Left cardiac atrium (tissue), 4 donors: ENCODE measurements at regions not wholly inside any gene's neighbourhood (a gene's known extent, or its start where the extent isn't known, plus 50 kb on each side); places are given as distances from the start of the nearest gene placed in this dataset.
A peak's percentile ranks its signal among the peaks of the same experiment; 100 is the strongest.
"Not testable (repeated sequence)": the region's sequence is repeated elsewhere in the genome, so short reads cannot be mapped to it uniquely, and the experiment has no call there.

Experiments used
- ATAC-seq, 2 donors: fragments of 200-7000 bp; cut with Tn5 transposase; one replicate each; pipeline ENCODE4 v1.9.1; 2020; ENCODE audit warnings: mild to moderate bottlenecking in 2 of 2, moderate library complexity in 2 of 2
- DNase-seq: peaks from one replicate; pipeline ENCODE4 v3.0.0-alpha.2; 2020
- intact Hi-C, 2 donors: fragments of 100-400 bp; cut with DNase I; formaldehyde crosslinking; loops; one replicate each; pipeline versions ENCODE4 v1.14.1 to v1.15.1; 2022 to 2023
- donor health status: DM: no; HTN: yes; CAD: no.
- donor health status: DM: no; HTN: yes; CAD: no; lungs with severe emphysema.
- donor health status: DM: yes; HTN: yes; CAD: no.
- donor health status: Dilated cardiomyopathy.

DNA sequence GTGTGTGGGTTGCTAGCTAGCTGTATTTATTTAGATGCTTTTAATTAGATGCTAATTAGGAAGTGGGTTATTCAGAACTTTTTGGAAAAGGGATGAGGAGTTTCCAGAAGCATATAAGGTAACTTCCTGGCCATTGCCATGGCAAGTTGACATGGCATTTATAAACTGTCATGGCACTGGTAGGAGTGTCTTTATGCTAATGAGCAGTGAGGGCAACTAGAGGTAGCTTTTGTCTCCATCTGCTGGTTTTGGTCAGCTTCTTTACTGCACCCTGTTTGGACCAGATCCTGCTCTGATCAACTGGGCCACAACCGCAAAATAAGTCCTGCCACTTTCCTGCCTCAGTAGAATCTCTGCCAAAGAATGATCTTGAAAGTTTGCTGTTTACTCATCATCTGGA is 105.5 kb downstream of the PPIAL4A start:
- intact Hi-C loops, DNase-seq: not testable (repeated sequence)
- ATAC-seq: peak; percentile 54 to 55

DNA sequence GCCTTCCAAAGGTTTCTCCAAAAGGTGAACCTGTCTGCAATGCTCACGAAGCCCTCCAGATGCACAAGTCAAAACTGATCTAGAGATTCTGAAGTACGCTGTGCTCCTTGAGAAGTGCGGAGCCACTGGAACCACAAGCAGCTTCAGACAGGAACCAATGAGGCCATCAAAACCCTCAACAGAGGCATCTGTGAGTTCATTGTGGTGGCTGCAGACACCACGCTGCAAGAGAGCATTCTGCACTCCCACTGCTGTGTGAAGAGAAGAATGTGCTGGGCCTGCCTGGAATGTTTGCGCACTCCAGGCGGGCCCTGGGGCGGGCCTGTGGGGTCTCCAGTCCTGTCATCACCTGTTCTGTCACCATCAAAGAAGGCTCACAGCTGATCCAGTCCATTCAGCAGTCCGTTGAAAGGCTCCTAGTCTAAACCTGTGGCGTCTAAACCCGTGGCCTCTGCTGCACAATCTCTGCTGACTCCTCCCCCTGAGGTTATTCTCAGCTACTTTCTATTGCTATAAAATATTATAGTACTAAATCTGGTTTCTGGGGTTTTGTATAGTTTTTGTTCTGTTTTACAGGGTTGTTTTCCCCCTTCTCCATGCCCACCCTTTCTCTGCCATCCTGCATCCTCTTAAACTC is 111.6 kb downstream of the PPIAL4A start:
- intact Hi-C loops, DNase-seq, ATAC-seq: not testable (repeated sequence)

DNA sequence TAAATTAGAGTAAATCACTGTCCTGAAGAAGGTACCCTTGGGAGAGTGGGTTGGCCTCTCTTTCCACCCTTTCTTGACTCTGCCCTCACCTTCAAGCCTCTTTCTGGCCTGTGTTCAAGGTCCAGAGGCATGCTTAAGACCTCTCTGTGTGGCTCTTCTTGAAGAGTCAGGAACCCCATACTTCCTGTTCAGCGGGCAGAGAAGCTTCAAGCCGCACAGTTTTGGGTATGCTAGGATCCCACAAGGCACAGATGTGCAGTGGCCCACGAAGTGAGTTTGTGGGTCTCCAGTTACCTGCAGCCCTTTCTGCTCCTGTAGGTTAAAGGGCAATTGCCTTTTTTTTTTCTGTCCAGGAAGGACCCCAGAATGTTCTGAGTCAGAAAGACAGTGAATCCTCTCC is 113.7 kb downstream of the PPIAL4A start:
- DNase-seq, intact Hi-C loops, ATAC-seq: not testable (repeated sequence)

DNA sequence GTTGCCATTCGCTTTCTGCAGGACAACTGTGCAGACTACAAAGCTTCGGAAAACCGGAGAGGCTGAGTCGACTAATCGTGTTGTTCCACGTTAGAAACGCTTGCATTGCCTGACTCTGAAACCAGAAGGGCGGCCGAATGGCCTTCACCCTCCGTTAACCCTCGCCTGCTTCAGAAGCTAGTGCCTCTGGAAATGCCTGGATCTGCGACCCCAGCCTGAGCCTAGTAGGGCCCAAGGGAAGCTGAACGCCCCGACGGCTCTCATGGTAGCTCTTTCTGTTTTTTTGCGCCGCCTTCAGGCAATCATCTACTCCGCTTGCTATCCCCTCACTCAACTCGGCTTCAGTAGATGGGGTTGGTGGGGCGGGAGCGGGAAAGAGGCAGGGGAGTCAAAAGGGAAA is 117.3 kb downstream of the PPIAL4A start:
- DNase-seq, intact Hi-C loops, ATAC-seq: not testable (repeated sequence)

DNA sequence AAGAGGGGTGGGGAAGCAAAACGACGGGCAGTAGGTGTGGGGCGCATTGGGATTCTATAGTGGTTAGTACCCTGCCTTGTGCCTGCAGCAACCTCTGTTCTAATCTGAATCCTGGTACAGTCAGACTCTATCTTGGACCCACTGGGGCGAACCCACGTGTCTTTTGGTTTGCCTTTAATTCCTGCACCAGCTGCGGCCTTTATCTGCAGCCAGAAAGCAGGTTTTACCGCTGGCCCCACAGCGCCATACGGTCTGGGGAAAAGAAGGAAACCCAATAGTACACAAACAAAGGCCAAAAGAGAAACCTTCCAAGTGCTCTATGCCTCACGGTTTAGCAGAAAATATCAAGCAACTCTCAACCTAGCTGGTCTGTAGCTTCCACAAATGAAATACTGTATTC is 118.2 kb downstream of the PPIAL4A start:
- DNase-seq, ATAC-seq, intact Hi-C loops: not testable (repeated sequence)

DNA sequence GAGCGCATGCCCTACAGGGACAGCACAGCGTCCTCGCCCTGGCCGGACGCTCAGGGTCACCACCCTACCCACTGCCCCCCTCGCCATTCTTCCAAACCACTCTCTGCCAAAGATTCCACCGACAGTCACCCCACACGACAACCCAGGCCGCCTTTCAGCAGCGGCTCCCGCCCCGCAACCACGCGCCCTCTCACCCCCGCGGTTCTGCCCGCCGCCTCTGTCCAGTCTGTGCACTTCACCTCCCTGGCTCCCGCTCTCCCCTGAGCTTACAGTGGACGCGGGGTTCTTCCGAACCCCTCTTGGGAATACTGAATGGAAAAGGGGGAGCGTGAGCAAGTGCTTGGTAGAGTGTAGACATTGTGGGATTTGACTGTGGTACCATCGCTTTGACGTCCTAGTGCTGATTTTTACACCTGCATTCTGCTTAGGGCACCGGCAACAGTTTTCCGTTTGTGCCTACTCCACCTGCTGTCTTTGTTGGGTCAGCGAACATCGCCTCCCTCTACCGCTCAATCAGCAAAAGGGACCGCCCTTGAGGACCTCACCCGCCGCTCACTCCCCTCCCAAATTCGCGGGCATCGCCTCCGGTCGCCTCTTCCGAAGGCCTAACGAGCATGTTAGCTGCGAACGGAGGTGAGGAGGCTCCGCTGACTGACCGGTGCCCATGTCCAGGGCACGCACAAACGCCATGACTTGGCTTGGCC is 119.1 kb downstream of the PPIAL4A start:
- DNase-seq, ATAC-seq, intact Hi-C loops: not testable (repeated sequence)

DNA sequence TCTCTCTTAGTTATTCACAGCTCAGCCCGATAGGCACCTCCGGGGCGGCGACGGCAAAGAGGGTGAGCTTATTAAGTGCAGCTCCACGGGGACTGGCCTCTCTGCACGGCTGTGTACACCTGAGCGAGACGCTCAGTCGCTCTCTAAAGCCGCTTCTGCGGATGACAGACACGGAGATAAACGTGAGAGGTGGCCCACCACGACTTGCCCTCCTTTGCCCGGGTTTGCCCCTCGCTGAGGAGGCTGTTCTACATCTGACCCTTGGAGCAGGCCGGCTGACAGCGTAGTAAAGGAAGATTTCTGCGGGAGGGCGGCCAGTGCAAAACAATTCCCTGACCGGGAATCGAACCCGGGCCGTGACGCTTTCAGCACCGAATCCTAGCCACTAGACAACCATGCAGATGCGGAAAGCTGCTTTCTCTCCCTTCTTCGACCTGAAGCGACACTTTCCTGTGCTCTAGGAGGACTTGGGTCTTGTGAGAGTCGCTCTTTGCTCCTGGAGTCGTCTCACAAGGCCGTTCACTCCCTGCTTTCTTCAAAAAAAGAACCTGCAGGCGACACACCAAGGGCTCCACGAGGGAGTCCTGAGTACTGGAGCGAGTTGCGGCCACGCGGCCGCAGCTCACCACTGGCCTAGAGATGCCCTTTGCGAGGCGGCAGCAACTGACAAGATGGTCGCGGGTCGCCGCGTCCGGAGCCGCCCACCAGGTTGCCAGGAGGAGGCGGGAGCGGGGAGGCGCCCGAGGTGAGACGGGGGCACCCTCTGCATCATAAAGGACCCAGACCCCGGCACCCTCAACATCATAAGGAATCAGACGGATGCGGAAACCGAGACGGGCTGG is 119.9 kb downstream of the PPIAL4A start:
- ATAC-seq: peak in 1 of 2 donors; percentile 30
- DNase-seq: peak; percentile 29
- intact Hi-C loops: not testable (repeated sequence)

DNA sequence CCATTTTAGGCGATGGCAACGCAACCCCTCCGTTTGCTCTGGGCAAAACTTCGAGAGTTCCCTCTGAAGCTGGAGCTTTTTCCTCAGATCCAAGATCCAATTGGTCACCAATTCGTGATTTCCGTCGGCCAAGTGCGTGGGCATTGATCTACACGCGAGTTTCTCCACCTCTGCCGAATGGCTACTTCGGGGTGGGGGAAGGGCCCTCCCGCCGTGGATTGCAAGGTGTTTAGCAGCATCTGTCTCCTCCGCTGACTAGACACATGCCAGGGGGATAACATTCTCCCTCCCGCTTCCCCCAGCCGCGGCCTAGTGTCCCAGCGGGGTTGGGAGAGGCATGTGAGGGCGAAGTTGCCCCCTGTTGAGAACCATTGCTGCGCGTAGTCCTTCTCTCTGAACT is 120.6 kb downstream of the PPIAL4A start:
- DNase-seq, intact Hi-C loops, ATAC-seq: not testable (repeated sequence)

DNA sequence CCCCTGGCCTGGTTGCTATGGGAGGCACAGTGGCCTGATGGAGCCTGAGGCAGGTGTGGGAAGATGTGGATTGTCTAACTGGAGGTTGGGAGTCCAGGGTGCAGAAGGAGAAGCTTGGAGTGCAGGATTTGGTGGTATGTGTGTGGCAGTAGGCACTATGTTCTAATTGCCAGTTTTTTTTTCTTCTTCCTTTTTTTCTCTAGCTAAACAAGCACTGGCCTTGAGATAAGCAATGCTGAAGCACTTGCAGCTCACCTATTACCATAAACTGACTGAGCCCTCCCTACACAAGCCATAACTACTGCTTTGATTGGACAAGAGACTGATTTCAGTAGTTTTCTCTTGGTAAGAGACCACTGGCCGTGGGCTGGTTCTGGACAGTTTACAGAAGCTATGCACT is 123.6 kb downstream of the PPIAL4A start:
- ATAC-seq, intact Hi-C loops, DNase-seq: not testable (repeated sequence)

DNA sequence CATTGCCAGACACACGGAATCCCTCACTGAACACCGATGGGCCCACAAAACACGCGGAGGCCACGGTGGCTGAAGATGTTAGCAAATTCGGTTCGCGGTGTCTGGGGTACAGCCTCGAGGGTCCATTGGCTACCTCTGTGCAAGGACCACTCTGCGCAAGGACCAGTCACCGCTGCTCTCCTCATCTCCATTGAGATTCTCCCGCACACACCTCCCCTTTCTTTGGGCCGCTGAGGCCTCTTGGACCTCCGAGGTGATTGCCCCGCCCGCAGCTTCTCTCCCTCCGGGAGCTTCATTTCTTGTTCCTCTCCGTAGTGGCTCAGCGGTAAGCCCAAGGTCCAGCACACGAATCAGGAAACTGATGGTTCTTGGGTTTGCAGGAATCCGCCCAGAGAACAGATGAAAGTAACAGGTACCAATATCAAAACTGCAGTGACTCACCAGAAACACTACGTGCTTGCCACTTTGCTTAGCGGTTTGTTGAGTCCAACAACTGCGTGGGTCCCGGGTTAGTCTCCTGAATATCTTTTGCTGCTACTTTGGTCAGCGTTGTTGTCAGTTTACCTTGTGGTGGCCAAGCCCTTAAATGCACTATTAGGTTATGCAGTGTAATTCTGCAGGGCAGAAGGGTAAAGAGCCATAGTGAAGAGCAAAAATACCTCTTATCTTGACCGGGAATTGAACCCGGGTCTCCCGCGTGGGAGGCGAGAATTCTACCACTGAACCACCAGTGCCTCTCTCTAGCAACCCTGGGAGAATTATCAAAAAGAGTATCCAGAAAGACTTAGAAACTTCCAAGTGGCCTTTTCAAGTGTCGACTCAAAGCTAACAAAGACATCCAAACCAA is 126.8 kb downstream of the PPIAL4A start:
- peak; percentile 53 to 89 for ATAC-seq
- not testable (repeated sequence) for DNase-seq

DNA sequence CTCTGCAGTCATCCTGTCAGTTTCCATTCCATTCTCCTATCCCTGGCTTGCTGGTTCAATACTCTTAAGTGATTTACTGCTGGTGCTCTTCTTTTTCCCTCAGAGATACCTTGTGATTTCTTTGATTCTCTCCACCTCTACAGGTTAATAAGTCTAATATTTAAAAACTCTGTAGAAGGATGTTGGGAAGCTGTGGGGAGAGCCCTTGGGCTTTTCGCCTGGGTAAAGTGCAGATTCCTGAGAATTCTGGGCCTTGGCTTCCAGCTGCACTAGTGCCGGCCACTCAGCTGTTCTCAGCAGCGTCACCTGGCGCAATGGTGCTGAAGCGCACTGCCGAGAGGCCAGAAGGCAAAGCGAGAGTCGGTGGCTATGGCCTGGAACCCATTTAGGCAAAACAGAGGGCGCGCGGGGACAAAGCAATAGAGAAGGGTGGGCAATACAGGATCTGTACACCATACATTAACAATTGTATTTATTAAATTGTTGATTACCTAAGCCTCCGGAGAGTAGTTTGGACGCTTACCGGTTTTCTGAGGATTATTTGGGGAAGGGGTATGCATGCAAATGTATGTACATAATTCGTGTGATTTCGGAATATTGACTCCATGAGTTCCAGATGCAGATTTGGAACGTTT is 130.3 kb downstream of the PPIAL4A start:
- ATAC-seq: peak; percentile 85 to 86
- DNase-seq, intact Hi-C loops: not testable (repeated sequence)

More for the DNA sequence above, 126.8 kb downstream of the PPIAL4A start:
- intact Hi-C loops: not testable (repeated sequence)

DNA sequence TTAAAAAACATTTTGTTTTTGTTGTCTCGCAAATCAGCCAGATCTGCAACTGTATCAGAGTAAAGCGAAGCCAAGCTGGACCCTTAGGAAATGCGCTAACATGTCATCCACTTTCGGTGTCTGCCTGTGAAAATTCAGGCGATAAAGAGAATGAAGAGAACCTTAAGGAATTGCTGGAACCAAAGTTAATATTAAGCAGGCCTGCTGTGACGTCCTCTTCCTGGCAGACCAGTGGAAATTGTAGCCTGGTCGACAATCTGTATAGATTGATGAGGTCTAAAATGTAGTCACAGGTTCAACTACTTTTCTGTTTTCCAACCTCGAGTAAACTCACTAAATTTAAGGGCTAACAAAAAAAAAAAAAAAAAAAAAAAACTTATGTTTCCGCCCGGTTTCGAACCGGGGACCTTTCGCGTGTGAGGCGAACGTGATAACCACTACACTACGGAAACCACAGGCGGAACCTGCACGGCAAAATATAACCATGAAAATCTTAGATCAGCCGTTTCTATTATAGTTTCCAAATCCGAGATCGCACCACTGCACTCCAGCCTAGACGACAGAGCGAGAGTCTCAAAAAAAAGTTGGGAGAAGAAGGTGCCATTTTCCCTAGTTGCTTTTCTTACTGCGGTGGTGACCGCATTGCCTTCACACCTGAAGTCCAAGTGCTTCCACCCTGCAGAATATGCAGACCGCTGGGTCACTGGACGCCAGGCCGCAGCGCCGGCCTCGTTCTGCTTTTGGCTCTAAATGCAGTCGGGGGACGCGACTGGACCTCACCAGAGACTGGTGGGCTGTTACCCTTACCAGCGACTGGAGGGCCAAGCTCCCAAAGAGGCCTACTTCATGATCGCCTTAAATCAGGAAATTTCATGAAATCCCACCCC is 131.0 kb downstream of the PPIAL4A start:
- ATAC-seq (peak; percentile 65 to 83), DNase-seq (peak; percentile 25)
- intact Hi-C loops: not testable (repeated sequence)

DNA sequence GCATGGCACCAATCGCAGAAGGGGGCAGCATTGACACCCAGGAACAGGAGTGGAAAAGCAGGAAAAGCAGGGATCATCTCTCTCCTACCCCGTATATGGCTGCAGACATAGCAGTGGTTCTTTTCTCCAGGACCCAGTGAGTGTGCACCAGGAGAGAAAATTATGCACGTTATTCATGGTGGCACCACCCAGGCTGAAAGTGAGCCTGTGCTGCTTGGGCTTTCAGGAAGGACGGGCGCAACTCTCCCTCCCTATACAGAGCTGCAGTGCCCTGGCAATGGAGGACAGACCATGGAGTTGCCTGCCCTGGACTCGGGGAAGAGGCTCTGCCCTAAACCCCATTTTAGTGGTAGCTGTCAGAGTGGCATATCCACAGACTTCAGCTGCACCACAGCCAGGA is 132.1 kb downstream of the PPIAL4A start:
- peak in 1 of 2 donors; percentile 16 for ATAC-seq
- DNase-seq, intact Hi-C loops: not testable (repeated sequence)

DNA sequence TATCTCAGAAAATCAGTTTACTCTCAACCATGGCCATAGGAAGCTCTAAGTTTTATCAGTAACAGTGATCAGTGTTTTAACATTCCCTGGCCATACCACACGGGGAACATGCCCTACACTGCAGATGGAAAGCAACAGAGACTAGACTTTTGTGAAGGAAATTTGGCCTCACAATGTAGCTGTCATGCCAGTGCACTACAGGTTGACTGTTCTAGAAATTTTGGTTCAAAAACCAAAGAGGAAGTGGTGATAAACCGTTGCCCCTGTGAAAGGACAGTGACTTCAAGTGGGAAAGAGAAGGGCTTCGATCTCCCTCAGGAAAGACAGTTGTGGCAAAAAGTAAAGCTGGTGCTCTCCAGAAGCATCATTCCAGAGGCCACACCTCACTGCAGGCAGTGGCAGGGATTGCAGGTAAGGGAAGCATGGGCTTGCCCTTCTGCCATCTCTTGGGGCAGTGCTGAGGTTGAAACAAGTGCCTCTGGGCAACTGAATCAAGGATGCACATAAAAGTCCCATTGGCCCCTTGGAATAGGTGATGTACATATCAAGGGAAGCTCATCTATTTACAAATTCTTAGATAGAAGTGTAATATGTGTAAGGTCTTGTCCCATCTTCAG is 143.4 kb downstream of the PPIAL4A start:
- DNase-seq, intact Hi-C loops: not testable (repeated sequence)

DNA sequence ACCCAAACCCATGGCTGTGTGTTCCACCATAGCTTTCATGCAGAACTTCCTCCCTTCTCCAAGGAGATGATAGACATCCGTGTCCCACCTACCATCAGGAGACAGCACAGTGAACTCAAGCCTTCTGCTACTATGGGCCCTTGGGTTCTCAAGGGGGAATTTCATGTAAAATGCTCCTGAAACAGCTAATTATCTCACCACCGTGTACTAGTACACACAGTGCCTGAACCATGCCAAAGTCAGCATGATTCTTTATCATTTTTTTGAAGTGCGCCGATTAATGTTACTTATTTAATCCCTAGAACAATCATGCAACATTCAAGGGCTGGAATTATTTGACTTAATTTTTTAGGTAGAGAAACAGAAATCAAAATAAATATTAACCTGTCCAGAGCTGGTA is 147.2 kb downstream of the PPIAL4A start:
- DNase-seq, intact Hi-C loops, ATAC-seq: not testable (repeated sequence)

More for the DNA sequence above, 143.4 kb downstream of the PPIAL4A start:
- not testable (repeated sequence) for ATAC-seq

DNA sequence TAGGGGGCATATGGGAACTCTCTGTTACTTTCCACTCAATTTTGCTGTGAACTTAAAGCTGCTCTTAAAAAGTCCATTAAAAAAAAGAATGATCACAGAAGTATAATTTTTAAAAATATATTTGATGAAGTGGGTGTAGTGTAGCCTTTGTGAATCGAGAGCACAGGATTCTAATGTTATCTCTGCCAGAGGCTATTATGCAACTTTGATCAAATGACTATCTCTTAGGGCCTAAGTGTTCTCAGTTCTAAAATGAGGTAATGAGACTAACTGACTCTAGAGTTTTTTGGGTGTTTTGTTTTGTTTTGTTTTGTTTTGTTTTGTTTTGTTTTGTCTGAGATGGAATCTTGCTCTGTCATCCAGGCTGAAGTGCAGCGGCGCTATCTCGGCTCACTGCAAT is 143.2 kb downstream of the FAM72B start:
- ATAC-seq, DNase-seq, intact Hi-C loops: not testable (repeated sequence)

DNA sequence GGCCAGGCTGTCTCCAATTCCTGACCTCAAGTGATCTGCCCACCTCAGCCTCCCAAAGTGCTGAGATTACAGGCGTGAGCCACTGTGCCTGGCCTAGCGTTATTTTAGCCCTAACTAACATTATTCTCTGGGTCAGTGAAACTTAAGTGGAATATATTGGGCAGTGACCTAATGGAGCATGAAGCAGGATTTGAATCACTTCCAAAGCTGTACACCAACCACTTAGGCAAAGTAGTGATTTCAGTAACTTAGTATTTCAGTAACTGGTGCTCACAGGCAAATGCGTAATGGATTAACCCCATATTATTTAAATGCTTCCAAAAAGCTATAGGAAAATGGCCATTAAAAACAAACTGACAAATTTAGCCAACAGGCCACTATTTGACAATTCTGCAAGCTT is 142.6 kb downstream of the FAM72B start:
- DNase-seq, intact Hi-C loops, ATAC-seq: not testable (repeated sequence)
